ENCODE measurements at regions not wholly inside any gene's neighbourhood (a gene's known extent, or its start where the extent isn't known, plus 50 kb on each side); places are given as distances from the start of the nearest gene placed in this dataset.

- no peaks in the 10 kb centered on the region for H3K9me3 ChIP-seq (ENCODE audit: control insufficient read depth, insufficient read depth, low read depth, low read length)
- no peak overlapping the region for H3K4me3 ChIP-seq (ENCODE audit: low read depth, low read length)
- no peak overlapping the region for H3K27ac ChIP-seq (ENCODE audit: low read depth, low read length)
- peaks cover 5% of the 10 kb centered on the region; the same call in 1 of the 2 replicates for H3K4me1 ChIP-seq (ENCODE audit: control insufficient read depth, insufficient read depth, low read length)
- no peak overlapping the region for H3K9ac ChIP-seq (ENCODE audit: low read length)
- H3K27me3 ChIP-seq (ENCODE audit: control insufficient read depth, insufficient read depth, low read length): peaks cover 11% of the 10 kb centered on the region; the same call in 1 of the 2 replicates
- no peaks in the 10 kb centered on the region for H3K36me3 ChIP-seq (ENCODE audit: control insufficient read depth, insufficient read depth, low read length)
Measured at GRCh38 chr1:5580926-5581325, 411.3 kb downstream of the NPHP4 start.

- H3K9me3 ChIP-seq (ENCODE audit: control insufficient read depth, insufficient read depth, low read depth, low read length): no peaks in the 10 kb centered on the region
- no peaks in the 10 kb centered on the region for H3K36me3 ChIP-seq (ENCODE audit: control insufficient read depth, insufficient read depth, low read length)
- H3K27me3 ChIP-seq (ENCODE audit: control insufficient read depth, insufficient read depth, low read length): peaks cover 13% of the 10 kb centered on the region; the same call in 1 of the 2 replicates
- no peaks in the 10 kb centered on the region for H3K4me1 ChIP-seq (ENCODE audit: control insufficient read depth, insufficient read depth, low read length)
- H3K27ac ChIP-seq (ENCODE audit: low read depth, low read length): no peak overlapping the region
- no peak overlapping the region for H3K9ac ChIP-seq (ENCODE audit: low read length)
- H3K4me3 ChIP-seq (ENCODE audit: low read depth, low read length): no peak overlapping the region
Measured at GRCh38 chr1:5579966-5580365, 412.3 kb downstream of the NPHP4 start.

GRCh38 chr1:5578690-5579089 is 413.5 kb downstream of the NPHP4 start:
- Histone ChIP-seq H3K27ac (ENCODE audit: low read depth, low read length) (no peak overlapping the region), H3K9ac (ENCODE audit: low read length) (no peak overlapping the region), H3K9me3 (ENCODE audit: control insufficient read depth, insufficient read depth, low read depth, low read length) (no peaks in the 10 kb centered on the region), H3K4me3 (ENCODE audit: low read depth, low read length) (no peak overlapping the region), H3K4me1 (ENCODE audit: control insufficient read depth, insufficient read depth, low read length) (no peaks in the 10 kb centered on the region), H3K36me3 (ENCODE audit: control insufficient read depth, insufficient read depth, low read length) (no peaks in the 10 kb centered on the region), H3K27me3 (ENCODE audit: control insufficient read depth, insufficient read depth, low read length) (peaks cover 13% of the 10 kb centered on the region; the same call in 1 of the 2 replicates)

GRCh38 chr1:5577255-5578040 is 414.8 kb downstream of the NPHP4 start:
- Histone ChIP-seq H3K9ac (ENCODE audit: low read length) (no peak overlapping the region), H3K27me3 (ENCODE audit: control insufficient read depth, insufficient read depth, low read length) (peaks cover 13% of the 10 kb centered on the region; the same call in 1 of the 2 replicates), H3K4me1 (ENCODE audit: control insufficient read depth, insufficient read depth, low read length) (no peaks in the 10 kb centered on the region), H3K27ac (ENCODE audit: low read depth, low read length) (no peak overlapping the region), H3K4me3 (ENCODE audit: low read depth, low read length) (no peak overlapping the region), H3K9me3 (ENCODE audit: control insufficient read depth, insufficient read depth, low read depth, low read length) (no peaks in the 10 kb centered on the region), H3K36me3 (ENCODE audit: control insufficient read depth, insufficient read depth, low read length) (no peaks in the 10 kb centered on the region)

- Histone ChIP-seq H3K27ac (ENCODE audit: low read depth, low read length) (no peak overlapping the region), H3K36me3 (ENCODE audit: control insufficient read depth, insufficient read depth, low read length) (no peaks in the 10 kb centered on the region), H3K27me3 (ENCODE audit: control insufficient read depth, insufficient read depth, low read length) (peaks cover 13% of the 10 kb centered on the region; the same call in 1 of the 2 replicates), H3K9ac (ENCODE audit: low read length) (no peak overlapping the region), H3K9me3 (ENCODE audit: control insufficient read depth, insufficient read depth, low read depth, low read length) (no peaks in the 10 kb centered on the region), H3K4me3 (ENCODE audit: low read depth, low read length) (no peak overlapping the region), H3K4me1 (ENCODE audit: control insufficient read depth, insufficient read depth, low read length) (no peaks in the 10 kb centered on the region)
Measured at GRCh38 chr1:5576673-5577065, 415.6 kb downstream of the NPHP4 start.

- H3K9me3 ChIP-seq (ENCODE audit: control insufficient read depth, insufficient read depth, low read depth, low read length): no peaks in the 10 kb centered on the region
Measured at GRCh38 chr1:5576011-5576672, 416.1 kb downstream of the NPHP4 start.

GRCh38 chr1:5575396-5575940 is 416.8 kb downstream of the NPHP4 start:
- no peaks in the 10 kb centered on the region for H3K36me3 ChIP-seq (ENCODE audit: control insufficient read depth, insufficient read depth, low read length)

More at GRCh38 chr1:5576011-5576672, 416.1 kb downstream of the NPHP4 start:
- Histone ChIP-seq H3K4me3 (ENCODE audit: low read depth, low read length) (no peak overlapping the region), H3K4me1 (ENCODE audit: control insufficient read depth, insufficient read depth, low read length) (no peaks in the 10 kb centered on the region), H3K9ac (ENCODE audit: low read length) (no peak overlapping the region), H3K27me3 (ENCODE audit: control insufficient read depth, insufficient read depth, low read length) (peaks cover 13% of the 10 kb centered on the region; the same call in 1 of the 2 replicates), H3K27ac (ENCODE audit: low read depth, low read length) (no peak overlapping the region), H3K36me3 (ENCODE audit: control insufficient read depth, insufficient read depth, low read length) (no peaks in the 10 kb centered on the region)

GRCh38 chr1:5574641-5575040 is 417.6 kb downstream of the NPHP4 start:
- H3K27me3 ChIP-seq (ENCODE audit: control insufficient read depth, insufficient read depth, low read length): peaks cover 13% of the 10 kb centered on the region; the same call in 1 of the 2 replicates
- no peak overlapping the region for H3K9ac ChIP-seq (ENCODE audit: low read length)
- no peaks in the 10 kb centered on the region for H3K9me3 ChIP-seq (ENCODE audit: control insufficient read depth, insufficient read depth, low read depth, low read length)
- H3K4me1 ChIP-seq (ENCODE audit: control insufficient read depth, insufficient read depth, low read length): no peaks in the 10 kb centered on the region
- no peak overlapping the region for H3K4me3 ChIP-seq (ENCODE audit: low read depth, low read length)
- no peak overlapping the region for H3K27ac ChIP-seq (ENCODE audit: low read depth, low read length)
- H3K36me3 ChIP-seq (ENCODE audit: control insufficient read depth, insufficient read depth, low read length): no peaks in the 10 kb centered on the region

More at GRCh38 chr1:5575396-5575940, 416.8 kb downstream of the NPHP4 start:
- Histone ChIP-seq H3K27ac (ENCODE audit: low read depth, low read length) (no peak overlapping the region), H3K9me3 (ENCODE audit: control insufficient read depth, insufficient read depth, low read depth, low read length) (no peaks in the 10 kb centered on the region), H3K4me3 (ENCODE audit: low read depth, low read length) (no peak overlapping the region), H3K9ac (ENCODE audit: low read length) (no peak overlapping the region), H3K27me3 (ENCODE audit: control insufficient read depth, insufficient read depth, low read length) (peaks cover 13% of the 10 kb centered on the region; the same call in 1 of the 2 replicates), H3K4me1 (ENCODE audit: control insufficient read depth, insufficient read depth, low read length) (no peaks in the 10 kb centered on the region)

- H3K27me3 ChIP-seq (ENCODE audit: control insufficient read depth, insufficient read depth, low read length): peaks cover 13% of the 10 kb centered on the region; the same call in 1 of the 2 replicates
- H3K36me3 ChIP-seq (ENCODE audit: control insufficient read depth, insufficient read depth, low read length): no peaks in the 10 kb centered on the region
- H3K4me3 ChIP-seq (ENCODE audit: low read depth, low read length): no peak overlapping the region
- no peaks in the 10 kb centered on the region for H3K4me1 ChIP-seq (ENCODE audit: control insufficient read depth, insufficient read depth, low read length)
- no peak overlapping the region for H3K27ac ChIP-seq (ENCODE audit: low read depth, low read length)
- H3K9ac ChIP-seq (ENCODE audit: low read length): no peak overlapping the region
- H3K9me3 ChIP-seq (ENCODE audit: control insufficient read depth, insufficient read depth, low read depth, low read length): 0 out of 2 replicates have a peak, but pooled peaks cover 4% of the 10 kb centered on the region
Measured at GRCh38 chr1:5572794-5573193, 419.4 kb downstream of the NPHP4 start.

GRCh38 chr1:5571861-5572401 is 420.3 kb downstream of the NPHP4 start:
- H3K9me3 ChIP-seq (ENCODE audit: control insufficient read depth, insufficient read depth, low read depth, low read length): 0 out of 2 replicates have a peak, but pooled peaks cover 4% of the 10 kb centered on the region

More at GRCh38 chr1:5571861-5572401, 420.3 kb downstream of the NPHP4 start:
- Histone ChIP-seq H3K36me3 (ENCODE audit: control insufficient read depth, insufficient read depth, low read length) (no peaks in the 10 kb centered on the region), H3K4me3 (ENCODE audit: low read depth, low read length) (no peak overlapping the region), H3K27me3 (ENCODE audit: control insufficient read depth, insufficient read depth, low read length) (peaks cover 11% of the 10 kb centered on the region; the same call in 1 of the 2 replicates), H3K4me1 (ENCODE audit: control insufficient read depth, insufficient read depth, low read length) (no peaks in the 10 kb centered on the region), H3K27ac (ENCODE audit: low read depth, low read length) (no peak overlapping the region), H3K9ac (ENCODE audit: low read length) (no peak overlapping the region)

All from HUES6 (cell line).